ENCODE measurements at regions not wholly inside any gene's neighbourhood (a gene's known extent, or its start where the extent isn't known, plus 50 kb on each side); places are given as distances from the start of the nearest gene placed in this dataset.

- Histone ChIP-seq H3K9ac (ENCODE audit: extremely low read depth, insufficient read length, low read length) (no peak overlapping the region), H3K23me2 (ENCODE audit: insufficient read length, low read depth, low read length, poor library complexity, severe bottlenecking) (no peaks in the 10 kb centered on the region), H4K91ac (ENCODE audit: insufficient read length, low read depth, low read length) (no peak overlapping the region), H3K27ac (ENCODE audit: insufficient read length, low read depth, low read length) (no peak overlapping the region), H4K20me1 (ENCODE audit: control insufficient read depth, insufficient read depth, insufficient read length) (no peaks in the 10 kb centered on the region), H2BK5ac (ENCODE audit: insufficient read length, low read length) (no peak overlapping the region), H3K4me1 (ENCODE audit: insufficient read depth, low read length) (no peaks in the 10 kb centered on the region), H3K14ac (ENCODE audit: insufficient read depth, low read length) (no peak overlapping the region), H3K79me1 (ENCODE audit: insufficient read depth, low read depth, low read length, poor library complexity, severe bottlenecking) (no peaks in the 10 kb centered on the region), H3K23ac (ENCODE audit: insufficient read length, low read depth, low read length) (no peak overlapping the region), H2BK12ac (ENCODE audit: insufficient read length, low read depth, low read length) (no peak overlapping the region), H2BK20ac (ENCODE audit: low read depth, low read length, poor library complexity, severe bottlenecking) (no peak overlapping the region), H4K8ac (replicated peaks; ENCODE audit: insufficient read length, low read depth, low read length) (no peak overlapping the region), H3K9me3 (ENCODE audit: control insufficient read depth, low read depth, low read length) (no peaks in the 10 kb centered on the region), H2BK15ac (ENCODE audit: low read depth, low read length) (no peak overlapping the region), H3K27me3 (ENCODE audit: insufficient read depth, low read length) (peaks cover 2% of the 10 kb centered on the region; the same call in 1 of the 2 replicates), H3K79me2 (ENCODE audit: insufficient read depth, low read length) (no peaks in the 10 kb centered on the region), H3K56ac (ENCODE audit: insufficient read length, low read depth, low read length) (no peak overlapping the region), H2BK120ac (ENCODE audit: low read depth, low read length, poor library complexity, severe bottlenecking) (no peak overlapping the region), H3K4ac (ENCODE audit: low read depth, low read length) (no peak overlapping the region), H2AK5ac (ENCODE audit: insufficient read length, low read length) (no peak overlapping the region), H4K5ac (ENCODE audit: insufficient read length, low read depth, low read length) (no peak overlapping the region), H3K18ac (ENCODE audit: insufficient read length, low read depth, low read length) (no peak overlapping the region), H3T11ph (ENCODE audit: low read length) (no peak overlapping the region), H2AFZ (ENCODE audit: low read length) (no peak overlapping the region), H3K4me2 (ENCODE audit: insufficient read depth, insufficient read length, low read length) (no peak overlapping the region)
- Mint-ChIP-seq H3K4me3 (no peak overlapping the region), H3K27me3 (ENCODE audit: low read depth) (peaks cover 27% of the 10 kb centered on the region), H3K27ac (peak overlapping the region in 1 of 3 experiments; percentile 35; a peak in 1 of 7 replicates), H3K9me3 (no peaks in the 10 kb centered on the region), H3K4me1 (no peaks in the 10 kb centered on the region), H3K36me3 (ENCODE audit: insufficient read depth in 1 of 3, low read depth in 3 of 3) (no peaks in the 10 kb centered on the region)
- no CpG with 5 or more reads among the region's 4 CpGs for WGBS (ENCODE audit: extremely low coverage, insufficient read length, low lambda C conversion rate)
- TF ChIP-seq CTCF (conservative IDR thresholded peaks at IDR 0.05) = no peak
- DNase-seq = no peak
These were observed 127.6 kb upstream of the GSC start for GRCh38 chr14:94897561-94897960.

All from H9 (cell line).